Body of pancreas (tissue), 4 donors: ENCODE measurements at regions not wholly inside any gene's neighbourhood (a gene's known extent, or its start where the extent isn't known, plus 50 kb on each side); places are given as distances from the start of the nearest gene placed in this dataset.

Source experiments
- ATAC-seq: fragments of 150-250 bp; one replicate; pipeline ENCODE4 v1.9.1; 2016
- DNase-seq, 4 donors: peaks; one replicate each; pipeline ENCODE4 v3.0.0-alpha.2; 2019
- H3K27ac ChIP-seq, 4 donors: fragments of 200-600 bp; sonication (generic); 1 replicate in 3 of 4; 2 replicates in 1 of 4; pipeline versions ENCODE4 v1.5.1 to v1.6.1; 2016 to 2019; ENCODE audit warnings: mild to moderate bottlenecking in 1 of 4, mixed read lengths in 1 of 4, moderate library complexity in 1 of 4
- H3K27me3 ChIP-seq, 2 donors: fragments of 200-600 bp; sonication (generic); one replicate each; pipeline ENCODE4 v1.6.0; 2016; ENCODE audit warnings: mild to moderate bottlenecking in 1 of 2
- H3K36me3 ChIP-seq, 2 donors: fragments of 200-600 bp; sonication (generic); replicated peaks in 1 of 2; 2 replicates each; pipeline ENCODE4 v1.5.1; 2016; ENCODE audit warnings: low read depth in 2 of 2; ENCODE audit not compliant: insufficient read depth in 1 of 2
- H3K4me1 ChIP-seq: fragments of 200-600 bp; sonication (generic); one replicate; pipeline ENCODE4 v1.6.0; 2016
- H3K4me3 ChIP-seq, 2 donors: fragments of 200-600 bp; sonication (generic); 1 replicate in 1 of 2; 2 replicates in 1 of 2; pipeline ENCODE4 v1.5.1; 2016 to 2019
- H3K9me3 ChIP-seq, 3 donors: fragments of 200-600 bp; sonication (generic); 1 replicate in 2 of 3; 2 replicates in 1 of 3; pipeline ENCODE4 v1.5.1; 2016
- POLR2A ChIP-seq, 3 donors: fragments of 450-650 bp; IDR thresholded peaks; one replicate each; pipeline ENCODE4 v1.6.1; 2016; ENCODE audit warnings: antibody characterized with exemption in 3 of 3, mild to moderate bottlenecking in 2 of 3
- WGBS, 2 donors: methylation state at CpG; one replicate each; pipeline ENCODE4 v1.1.5; 2017; 5-methylcytosine and 5-hydroxymethylcytosine counted together
- intact Hi-C: fragments of 100-400 bp; cut with DNase I; formaldehyde crosslinking; loops from one replicate; pipeline ENCODE4 v1.15.1; 2023
- TF ChIP-seq, protein P1 (sequence below), 7 experiments: fragments of 450-650 bp in 4 of 7; fragments of 200-600 bp in 3 of 7; sonication (generic) in 3 of 7; IDR thresholded peaks; one replicate each; pipeline ENCODE4 v1.5.1; 2016 to 2019; ENCODE audit warnings: antibody characterized with exemption in 7 of 7

DNA sequence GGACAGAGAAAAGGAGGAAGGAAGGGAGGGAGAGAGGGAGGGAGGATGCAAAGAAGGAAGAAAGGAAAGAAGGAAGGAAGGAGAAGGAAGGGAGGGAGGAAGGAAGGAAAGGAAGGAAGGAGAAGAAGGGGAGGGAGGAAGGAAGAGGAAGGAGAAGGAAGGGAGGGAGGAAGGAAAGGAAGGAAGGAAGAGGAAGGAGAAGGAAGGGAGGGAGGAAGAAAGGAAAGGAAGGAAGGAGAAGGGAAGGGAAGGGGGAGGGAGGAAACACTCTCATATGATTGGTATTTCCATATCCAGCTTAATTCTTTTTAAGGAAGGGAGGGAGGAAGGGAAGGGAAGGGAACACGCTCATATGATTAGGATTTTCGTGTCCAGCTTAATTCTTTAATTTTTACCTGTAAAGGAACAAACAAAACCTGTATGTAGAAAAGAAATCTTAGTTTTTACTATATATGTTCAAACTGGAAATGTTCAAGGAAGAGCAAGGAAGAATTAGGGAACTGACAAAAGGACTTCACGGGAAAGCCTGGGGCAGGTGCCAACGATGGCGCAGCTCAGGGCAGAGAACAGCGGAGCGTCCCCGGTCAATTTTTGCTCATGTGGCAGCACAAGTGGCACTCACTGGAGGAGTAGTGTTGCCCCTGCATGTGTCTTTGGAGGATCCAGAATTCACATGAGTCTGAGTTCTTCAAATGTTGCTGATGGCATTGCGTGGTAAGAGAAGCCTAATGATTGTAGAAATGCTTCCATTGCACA is 228.6 kb downstream of the ZNF516 start:
- TF ChIP-seq, protein P1, sequence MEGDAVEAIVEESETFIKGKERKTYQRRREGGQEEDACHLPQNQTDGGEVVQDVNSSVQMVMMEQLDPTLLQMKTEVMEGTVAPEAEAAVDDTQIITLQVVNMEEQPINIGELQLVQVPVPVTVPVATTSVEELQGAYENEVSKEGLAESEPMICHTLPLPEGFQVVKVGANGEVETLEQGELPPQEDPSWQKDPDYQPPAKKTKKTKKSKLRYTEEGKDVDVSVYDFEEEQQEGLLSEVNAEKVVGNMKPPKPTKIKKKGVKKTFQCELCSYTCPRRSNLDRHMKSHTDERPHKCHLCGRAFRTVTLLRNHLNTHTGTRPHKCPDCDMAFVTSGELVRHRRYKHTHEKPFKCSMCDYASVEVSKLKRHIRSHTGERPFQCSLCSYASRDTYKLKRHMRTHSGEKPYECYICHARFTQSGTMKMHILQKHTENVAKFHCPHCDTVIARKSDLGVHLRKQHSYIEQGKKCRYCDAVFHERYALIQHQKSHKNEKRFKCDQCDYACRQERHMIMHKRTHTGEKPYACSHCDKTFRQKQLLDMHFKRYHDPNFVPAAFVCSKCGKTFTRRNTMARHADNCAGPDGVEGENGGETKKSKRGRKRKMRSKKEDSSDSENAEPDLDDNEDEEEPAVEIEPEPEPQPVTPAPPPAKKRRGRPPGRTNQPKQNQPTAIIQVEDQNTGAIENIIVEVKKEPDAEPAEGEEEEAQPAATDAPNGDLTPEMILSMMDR (IDR thresholded peaks at IDR 0.05): no peak
- no peak for TF ChIP-seq POLR2A (IDR thresholded peaks at IDR 0.05)
- Histone ChIP-seq H3K36me3 (no peaks in the 10 kb centered on the region), H3K27ac (peak overlapping the region in 2 of 4 donors; percentile 25 to 47), H3K9me3 (no peaks in the 10 kb centered on the region), H3K4me1 (no peaks in the 10 kb centered on the region), H3K4me3 (no peak overlapping the region), H3K27me3 (no peaks in the 10 kb centered on the region)
- intact Hi-C loops: no loop called here
- no peak for DNase-seq
- no peak for ATAC-seq
- 84 to 90% methylated on average over 9 of the region's 9 CpGs for WGBS, 2 donors

DNA sequence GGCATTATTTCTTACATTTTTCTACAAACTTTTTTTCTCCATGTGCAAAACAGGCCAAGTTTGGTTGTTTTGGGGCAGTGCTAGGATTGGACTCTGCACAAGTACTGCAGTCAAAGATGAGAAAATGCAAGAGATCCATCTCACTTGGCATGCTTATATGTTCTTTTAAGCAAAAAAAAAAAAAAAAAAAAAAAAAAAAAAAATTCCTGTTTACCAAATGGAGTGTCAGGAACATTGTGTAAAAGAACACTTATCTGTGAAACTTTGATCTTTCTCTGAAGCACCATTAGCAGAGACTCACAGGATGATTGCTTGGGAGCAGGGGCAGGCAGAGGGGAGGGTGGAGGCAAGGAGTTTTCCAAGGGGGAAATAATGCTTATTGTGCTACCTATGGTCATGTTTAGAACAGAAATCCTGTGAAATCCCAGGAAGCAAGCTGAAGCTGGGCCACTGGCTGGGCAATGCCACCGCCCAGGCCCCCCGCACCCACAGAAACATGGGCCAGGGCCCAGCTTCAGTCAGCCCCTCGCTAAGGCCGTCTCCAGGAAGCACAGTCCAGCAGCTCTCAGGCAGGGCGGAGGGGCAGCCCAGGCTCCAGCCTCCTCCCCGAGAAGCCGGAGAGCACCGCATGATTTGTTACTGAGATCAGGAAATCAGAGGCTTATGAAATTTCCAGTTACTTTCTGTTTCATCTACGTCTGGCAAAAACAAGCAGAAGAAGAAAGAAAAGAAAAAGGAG is 229.4 kb downstream of the ZNF516 start:
- Histone ChIP-seq H3K36me3 (no peaks in the 10 kb centered on the region), H3K27ac (peak overlapping the region in 2 of 4 donors; percentile 25 to 47), H3K4me3 (no peak overlapping the region), H3K27me3 (no peaks in the 10 kb centered on the region), H3K4me1 (no peaks in the 10 kb centered on the region), H3K9me3 (no peaks in the 10 kb centered on the region)
- peak in 1 of 4 donors; percentile 39 for DNase-seq
- TF ChIP-seq POLR2A (IDR thresholded peaks at IDR 0.05): no peak
- intact Hi-C loops: no loop called here
- 29 to 56% methylated on average over 9 of the region's 9 CpGs for WGBS, 2 donors
- ATAC-seq: no peak

GRCh38 chr18:76264876-76265250 is 230.2 kb downstream of the ZNF516 start:
- no peaks in the 10 kb centered on the region for H3K27me3 ChIP-seq
- H3K27ac ChIP-seq: no peak overlapping the region
- no peaks in the 10 kb centered on the region for H3K4me1 ChIP-seq
- TF ChIP-seq POLR2A (IDR thresholded peaks at IDR 0.05): no peak
- TF ChIP-seq, protein P1 (IDR thresholded peaks at IDR 0.05): no peak
- no peaks in the 10 kb centered on the region for H3K9me3 ChIP-seq
- intact Hi-C loops: no loop called here
- ATAC-seq (no peak), DNase-seq (no peak)
- whole genome bisulfite sequencing, 2 donors: 56 to 63% methylated on average over 10 of the region's 10 CpGs
- H3K4me3 ChIP-seq: no peak overlapping the region
- no peaks in the 10 kb centered on the region for H3K36me3 ChIP-seq

DNA sequence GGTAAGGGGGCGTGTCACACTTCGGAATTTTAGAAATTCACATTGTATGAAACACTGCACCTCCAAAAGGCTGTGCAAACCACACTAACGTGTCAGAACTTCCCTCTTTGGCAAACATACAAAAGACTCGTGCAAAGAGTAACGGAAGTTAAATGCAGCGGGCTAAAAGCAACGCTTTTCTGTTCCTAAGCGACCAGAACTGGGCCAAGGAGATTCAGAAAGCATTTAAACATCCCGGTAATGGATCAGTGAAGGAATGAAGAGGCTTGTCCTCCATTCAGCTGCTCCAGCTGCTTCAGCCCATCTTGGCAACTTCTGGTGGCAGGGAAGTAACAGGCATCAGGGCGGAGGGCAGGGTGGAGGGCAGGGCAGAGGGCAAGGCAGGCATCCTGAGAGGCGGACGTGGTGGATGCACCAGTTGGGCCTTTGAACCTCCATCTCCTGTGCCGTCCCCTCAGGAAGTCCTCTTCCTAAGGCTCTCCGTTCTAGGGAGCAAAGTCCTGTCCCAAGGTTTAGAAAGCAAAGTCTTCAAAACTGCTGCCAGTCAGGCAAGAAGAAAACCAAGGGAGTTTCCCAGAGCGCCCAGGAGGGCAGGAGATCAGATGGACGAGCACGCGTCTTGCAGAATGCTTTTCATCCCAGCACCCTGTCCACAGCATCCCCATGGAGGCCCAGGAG is 230.7 kb downstream of the ZNF516 start:
- H3K4me3 ChIP-seq: no peak overlapping the region
- TF ChIP-seq, protein P1 (IDR thresholded peaks at IDR 0.05): no peak
- no peak for TF ChIP-seq POLR2A (IDR thresholded peaks at IDR 0.05)
- H3K9me3 ChIP-seq: no peaks in the 10 kb centered on the region
- intact Hi-C loops: no loop called here
- H3K36me3 ChIP-seq: no peaks in the 10 kb centered on the region
- no peak overlapping the region for H3K27ac ChIP-seq
- H3K4me1 ChIP-seq: no peaks in the 10 kb centered on the region
- ATAC-seq (no peak), DNase-seq (no peak)
- H3K27me3 ChIP-seq: no peaks in the 10 kb centered on the region
- WGBS, 2 donors: 59 to 60% methylated on average over 17 to 18 of the region's 18 CpGs
